DOHH2 (cell line): ENCODE measurements at regions not wholly inside any gene's neighbourhood (a gene's known extent, or its start where the extent isn't known, plus 50 kb on each side); places are given as distances from the start of the nearest gene placed in this dataset.

Source experiments
- EZH2phosphoT487 ChIP-seq: fragments of 200-600 bp; sonication (generic); IDR thresholded peaks from 2 replicates; pipeline ENCODE4 v1.6.1; 2017; ENCODE audit warnings: borderline replicate concordance, mild to moderate bottlenecking, antibody characterized with exemption, low read length, moderate library complexity, mixed read lengths
- TF ChIP-seq, protein P1 (sequence below): fragments of 200-600 bp; sonication (generic); IDR thresholded peaks from one replicate; pipeline ENCODE4 v1.5.1; 2014; ENCODE audit warnings: antibody characterized with exemption, mild to moderate bottlenecking, low read depth, low read length; ENCODE audit not compliant: poor library complexity, severe bottlenecking

DNA sequence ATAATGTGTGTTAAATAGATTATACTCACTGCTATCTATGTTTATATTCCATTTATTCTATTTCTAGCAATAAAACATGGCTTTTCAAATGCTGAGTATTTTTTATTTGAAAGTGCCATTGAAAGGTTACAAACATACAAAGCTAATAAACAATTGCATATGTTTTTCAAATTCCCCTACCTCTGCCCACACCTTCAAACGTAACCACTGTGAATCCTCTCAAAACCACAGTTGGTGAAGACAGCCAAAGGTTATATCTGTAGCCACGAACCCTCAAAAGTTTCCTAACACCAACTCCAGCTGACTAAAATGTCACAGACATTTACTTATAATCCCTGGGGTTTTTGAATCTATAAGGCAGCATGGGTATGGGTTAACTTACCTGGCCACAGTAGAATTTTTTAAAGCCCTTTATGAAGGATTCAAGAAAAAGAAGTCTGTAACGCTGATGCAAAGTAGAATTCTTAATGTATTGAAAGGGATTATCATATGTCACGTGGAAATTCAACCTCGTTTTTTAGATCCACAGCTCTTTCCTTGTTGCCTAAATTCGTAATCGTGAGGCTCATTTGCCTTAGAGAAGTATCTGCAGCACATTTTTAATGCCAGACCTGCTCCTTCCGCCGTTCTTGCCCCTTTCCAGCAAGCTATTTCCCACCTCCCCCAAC, 122.5 kb upstream of the ZC3H12C start:
- TF ChIP-seq, protein P1, sequence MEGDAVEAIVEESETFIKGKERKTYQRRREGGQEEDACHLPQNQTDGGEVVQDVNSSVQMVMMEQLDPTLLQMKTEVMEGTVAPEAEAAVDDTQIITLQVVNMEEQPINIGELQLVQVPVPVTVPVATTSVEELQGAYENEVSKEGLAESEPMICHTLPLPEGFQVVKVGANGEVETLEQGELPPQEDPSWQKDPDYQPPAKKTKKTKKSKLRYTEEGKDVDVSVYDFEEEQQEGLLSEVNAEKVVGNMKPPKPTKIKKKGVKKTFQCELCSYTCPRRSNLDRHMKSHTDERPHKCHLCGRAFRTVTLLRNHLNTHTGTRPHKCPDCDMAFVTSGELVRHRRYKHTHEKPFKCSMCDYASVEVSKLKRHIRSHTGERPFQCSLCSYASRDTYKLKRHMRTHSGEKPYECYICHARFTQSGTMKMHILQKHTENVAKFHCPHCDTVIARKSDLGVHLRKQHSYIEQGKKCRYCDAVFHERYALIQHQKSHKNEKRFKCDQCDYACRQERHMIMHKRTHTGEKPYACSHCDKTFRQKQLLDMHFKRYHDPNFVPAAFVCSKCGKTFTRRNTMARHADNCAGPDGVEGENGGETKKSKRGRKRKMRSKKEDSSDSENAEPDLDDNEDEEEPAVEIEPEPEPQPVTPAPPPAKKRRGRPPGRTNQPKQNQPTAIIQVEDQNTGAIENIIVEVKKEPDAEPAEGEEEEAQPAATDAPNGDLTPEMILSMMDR, result no peak
- TF ChIP-seq EZH2phosphoT487, result no peak
